Endothelial cell of umbilical vein (primary cell): ENCODE measurements at regions not wholly inside any gene's neighbourhood (a gene's known extent, or its start where the extent isn't known, plus 50 kb on each side); places are given as distances from the start of the nearest gene placed in this dataset.
"Not testable (repeated sequence)": the region's sequence is repeated elsewhere in the genome, so short reads cannot be mapped to it uniquely, and the experiment has no call there.

Source experiments
- BruUV-seq: library from RNA; stranded (reverse); fragments of 400-500 nt; replicated peaks from 2 replicates; lab custom pipeline; 2021; lab: Mats Ljungman, UMichigan
- CTCF ChIA-PET: fragments of 300-600, 350-600 bp; sonication (Branson Sonifier 250); formaldehyde crosslinking; loops from one replicate; lab custom pipeline; 2021; ENCODE audit warnings: antibody characterized with exemption, inconsistent platforms; lab: Charles Lee
- POLR2A ChIA-PET: fragments of 300-600, 350-600 bp; sonication (Branson Sonifier 250); formaldehyde crosslinking; loops from one replicate; lab custom pipeline; 2021; ENCODE audit warnings: antibody characterized with exemption, inconsistent platforms; lab: Charles Lee
- DNase-seq: peaks from one replicate; pipeline ENCODE4 v3.0.0-alpha.2; 2011; ENCODE audit warnings: low read depth, low spot score
- FAIRE-seq: peaks from 2 replicates; lab custom pipeline; 2011; peaks lifted over from hg19 to GRCh38; lab: Jason Lieb, UNC
- H2AFZ ChIP-seq: 2 replicates; pipeline ENCODE4 v1.6.0; 2012; ENCODE audit warnings: low read depth, low read length, control low read depth, inconsistent platforms
- H3K27ac ChIP-seq: 2 replicates; pipeline ENCODE4 v1.5.1; 2011; ENCODE audit warnings: low read depth, mild to moderate bottlenecking, control low read depth, low read length, moderate library complexity; ENCODE audit not compliant: insufficient read depth
- H3K27me3 ChIP-seq, 2 experiments: 2 replicates each; pipeline versions ENCODE4 v1.6.0 to v1.6.1; 2011; ENCODE audit warnings: low read length in 2 of 2, mixed read lengths in 1 of 2; ENCODE audit not compliant: control insufficient read depth in 2 of 2, insufficient read depth in 2 of 2
- H3K36me3 ChIP-seq, 2 experiments: 2 replicates in 1 of 2; 3 replicates in 1 of 2; pipeline ENCODE4 v1.5.1; 2011; ENCODE audit warnings: low read length in 2 of 2, mild to moderate bottlenecking in 1 of 2, moderate library complexity in 1 of 2; ENCODE audit not compliant: control insufficient read depth in 2 of 2, insufficient read depth in 2 of 2; ENCODE audit errors: extremely low read depth in 1 of 2
- H3K4me1 ChIP-seq: 3 replicates; pipeline ENCODE4 v1.5.1; 2011; ENCODE audit warnings: mild to moderate bottlenecking, low read length; ENCODE audit not compliant: control insufficient read depth, insufficient read depth; ENCODE audit errors: extremely low read depth
- H3K4me2 ChIP-seq: 2 replicates; pipeline ENCODE4 v1.6.1; 2011; ENCODE audit warnings: low read length, control low read depth, mixed read lengths; ENCODE audit not compliant: insufficient read depth
- H3K4me3 ChIP-seq, 3 experiments: fragments of 200-600 bp in 1 of 3; sonication (generic), shearing (Covaris generic) in 1 of 3; replicated peaks in 1 of 3; 2 replicates each; pipeline ENCODE4 v1.5.1; 2011 to 2016; ENCODE audit warnings: control low read depth in 3 of 3, low read length in 3 of 3, mild to moderate bottlenecking in 2 of 3, inconsistent platforms in 1 of 3, low read depth in 1 of 3, moderate library complexity in 1 of 3; ENCODE audit not compliant: insufficient read depth in 1 of 3
- H3K79me2 ChIP-seq: 2 replicates; pipeline ENCODE4 v1.6.0; 2012; ENCODE audit warnings: low read length, inconsistent platforms; ENCODE audit not compliant: control insufficient read depth, insufficient read depth
- H3K9ac ChIP-seq: replicated peaks from 2 replicates; pipeline ENCODE3; 2011; ENCODE audit warnings: low read length, control low read depth; ENCODE audit not compliant: insufficient read depth; ENCODE audit errors: extremely low read depth
- H3K9me1 ChIP-seq: replicated peaks from 3 replicates; pipeline ENCODE4 v1.6.0; 2011; ENCODE audit warnings: mild to moderate bottlenecking, low read length; ENCODE audit not compliant: control insufficient read depth, insufficient read depth; ENCODE audit errors: extremely low read depth
- H3K9me3 ChIP-seq: replicated peaks from 2 replicates; pipeline ENCODE4 v1.5.1; 2012; ENCODE audit warnings: low read length, inconsistent platforms; ENCODE audit not compliant: control insufficient read depth, insufficient read depth
- H4K20me1 ChIP-seq: replicated peaks from 2 replicates; pipeline ENCODE3; 2011; ENCODE audit warnings: mild to moderate bottlenecking, low read length; ENCODE audit not compliant: control insufficient read depth, insufficient read depth; ENCODE audit errors: extremely low read depth
- CTCF ChIP-seq, 2 donors: IDR thresholded peaks; 1 replicate in 1 of 2; 2 replicates in 1 of 2; pipeline ENCODE4 v1.5.1; 2011; ENCODE audit warnings: low read length in 2 of 2, mild to moderate bottlenecking in 2 of 2, moderate library complexity in 2 of 2, control low read depth in 1 of 2, inconsistent platforms in 1 of 2, low read depth in 1 of 2; ENCODE audit not compliant: insufficient read depth in 1 of 2; ENCODE audit errors: extremely low read depth in 1 of 2
- EZH2 ChIP-seq: IDR thresholded peaks from 2 replicates; pipeline ENCODE4 v1.6.1; 2012; ENCODE audit warnings: borderline replicate concordance, low read depth, mild to moderate bottlenecking, moderate library complexity, low read length, inconsistent platforms; ENCODE audit not compliant: severe bottlenecking
- FOS ChIP-seq: IDR thresholded peaks from 2 replicates; pipeline ENCODE4 v1.6.1; 2011; ENCODE audit warnings: mild to moderate bottlenecking, low read length, moderate library complexity, borderline replicate concordance; ENCODE audit not compliant: insufficient read depth
- GATA2 ChIP-seq: IDR thresholded peaks from 2 replicates; pipeline ENCODE4 v1.7.0; 2011; ENCODE audit warnings: low read depth, mild to moderate bottlenecking, moderate library complexity, mixed read lengths, low read length; ENCODE audit not compliant: insufficient read length, insufficient read depth
- JUN ChIP-seq: IDR thresholded peaks from 2 replicates; pipeline ENCODE4 v1.6.1; 2011; ENCODE audit warnings: borderline replicate concordance, low read depth; ENCODE audit not compliant: insufficient read length, insufficient read depth
- MYC ChIP-seq: IDR thresholded peaks from one replicate; pipeline ENCODE4 v1.6.1; 2011; ENCODE audit warnings: mild to moderate bottlenecking, low read depth, low read length
- POLR2A ChIP-seq: IDR thresholded peaks from 2 replicates; pipeline ENCODE4 v1.6.1; 2012; ENCODE audit warnings: low read depth, mild to moderate bottlenecking, control low read depth, low read length
- POLR2AphosphoS5 ChIP-seq: IDR thresholded peaks from 2 replicates; pipeline ENCODE4 v1.6.1; 2012; ENCODE audit warnings: low read depth, mild to moderate bottlenecking, control low read depth, low read length, moderate library complexity; ENCODE audit not compliant: insufficient read depth
- dilution Hi-C: fragments of 300-500 bp; cut with MboI; formaldehyde crosslinking; loops from one replicate; pipeline ENCODE4 v1.15.0; 2019; ENCODE audit warnings: low sequenced_read_pairs; ENCODE audit not compliant: extremely low pct_ligation_motif_present
- intact Hi-C: fragments of 100-400 bp; cut with micrococcal nuclease; formaldehyde crosslinking; loops from one replicate; pipeline ENCODE4 v1.10.0; 2022
- TF ChIP-seq, protein P1 (sequence below): IDR thresholded peaks from 2 replicates; pipeline ENCODE4 v1.6.1; 2011; ENCODE audit not compliant: insufficient read depth, insufficient read length

DNA sequence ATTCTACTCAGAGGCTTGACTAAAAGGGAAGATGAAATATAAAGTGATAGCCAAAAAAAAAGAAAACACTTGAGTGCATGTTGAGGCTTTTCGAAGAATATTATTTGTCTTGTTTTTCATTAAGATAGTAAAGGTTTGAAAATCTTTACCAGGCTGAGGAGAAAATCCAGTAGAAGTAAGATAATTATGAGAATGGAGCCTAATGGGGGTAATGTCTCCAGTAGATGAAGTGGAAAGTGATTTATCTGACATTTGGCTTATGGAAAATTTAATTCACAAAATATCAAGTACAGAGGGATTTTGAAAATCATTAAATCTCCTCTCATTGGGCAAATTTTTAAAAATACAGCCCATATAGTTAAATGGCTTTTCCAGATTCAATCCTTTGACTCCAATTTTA, 274.9 kb downstream of the SPRY2 start:
- dilution Hi-C loops, result no loop called here
- FAIRE-seq (no peak), DNase-seq (no peak)
- Histone ChIP-seq H4K20me1 (no peaks in the 10 kb centered on the region), H3K9ac (no peak overlapping the region), H3K4me3 (no peak overlapping the region), H3K27ac (no peak overlapping the region), H3K9me1 (no peaks in the 10 kb centered on the region), H3K9me3 (no peaks in the 10 kb centered on the region), H3K27me3 (no peaks in the 10 kb centered on the region), H3K4me1 (no peaks in the 10 kb centered on the region), H3K79me2 (no peaks in the 10 kb centered on the region), H3K36me3 (no peaks in the 10 kb centered on the region), H2AFZ (no peak overlapping the region), H3K4me2 (no peak overlapping the region)
- CTCF ChIA-PET, result interaction anchor here (1.0 kb wide), 1 partner anchor 12 kb away, joined by 3 read pairs; no protein-coding TSS in a partner anchor
- TF ChIP-seq MYC (no peak), CTCF (IDR thresholded peaks at IDR 0.05; ENCODE audit: extremely low read depth in 1 of 2, insufficient read depth in 1 of 2, low read depth in 1 of 2, low read length in 2 of 2) (no peak), POLR2AphosphoS5 (no peak), GATA2 (no peak), POLR2A (no peak), EZH2 (no peak), JUN (no peak), FOS (no peak)
- TF ChIP-seq, protein P1, sequence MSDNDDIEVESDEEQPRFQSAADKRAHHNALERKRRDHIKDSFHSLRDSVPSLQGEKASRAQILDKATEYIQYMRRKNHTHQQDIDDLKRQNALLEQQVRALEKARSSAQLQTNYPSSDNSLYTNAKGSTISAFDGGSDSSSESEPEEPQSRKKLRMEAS, result no peak
- intact Hi-C loops, result no loop called here
- POLR2A ChIA-PET, result no interaction called here
- no TSS peak for BruUV-seq

GRCh38 chr13:80062416-80062815, 278.5 kb downstream of the SPRY2 start:
- POLR2A ChIA-PET, dilution Hi-C loops, H3K27ac ChIP-seq, H4K20me1 ChIP-seq, CTCF ChIA-PET, H3K36me3 ChIP-seq, DNase-seq, H3K79me2 ChIP-seq, H3K9ac ChIP-seq, H3K4me2 ChIP-seq, H2AFZ ChIP-seq, FAIRE-seq, H3K9me1 ChIP-seq, H3K4me1 ChIP-seq, intact Hi-C loops, BruUV-seq, H3K27me3 ChIP-seq, H3K9me3 ChIP-seq, H3K4me3 ChIP-seq: not testable (repeated sequence)
